ENCODE measurements at regions not wholly inside any gene's neighbourhood (a gene's known extent, or its start where the extent isn't known, plus 50 kb on each side); places are given as distances from the start of the nearest gene placed in this dataset.

DNA sequence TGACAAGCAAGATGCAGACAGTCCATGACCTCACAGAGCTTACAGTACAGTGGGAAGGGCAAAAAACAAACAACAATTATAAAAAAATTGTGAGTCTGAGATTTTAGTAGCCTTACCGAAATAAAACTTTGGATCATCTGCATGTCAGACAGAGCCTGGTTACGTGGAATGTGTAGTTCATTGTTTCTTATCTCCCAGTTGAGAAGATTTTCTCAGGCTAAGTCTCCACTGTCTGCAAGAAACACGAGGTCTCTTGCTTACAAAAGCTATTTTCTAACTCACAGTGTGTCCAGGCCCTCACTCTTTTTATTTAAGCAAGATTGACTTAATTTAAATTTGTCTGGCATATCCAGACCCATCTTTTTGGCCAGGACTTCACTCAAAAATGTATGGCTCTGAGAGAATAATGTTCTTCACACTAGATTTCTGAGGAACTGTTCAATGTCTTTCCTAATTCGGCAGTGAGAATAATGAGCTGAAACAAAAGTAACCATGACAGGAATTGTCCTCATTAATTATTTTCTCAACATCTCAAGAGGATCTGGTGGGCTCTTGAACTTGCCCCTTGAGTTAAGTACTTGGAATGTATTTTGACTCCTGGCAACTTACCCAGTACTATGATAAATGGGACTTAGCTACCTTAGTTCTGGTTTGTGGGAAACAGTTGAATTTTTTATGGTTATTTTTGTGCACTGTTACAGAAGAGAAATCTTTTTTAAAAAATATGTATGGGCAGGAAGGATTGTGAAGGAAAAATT is 265.1 kb upstream of the COL8A1 start:
- DNase-seq (ENCODE audit: low spot score), result no peak

DNA sequence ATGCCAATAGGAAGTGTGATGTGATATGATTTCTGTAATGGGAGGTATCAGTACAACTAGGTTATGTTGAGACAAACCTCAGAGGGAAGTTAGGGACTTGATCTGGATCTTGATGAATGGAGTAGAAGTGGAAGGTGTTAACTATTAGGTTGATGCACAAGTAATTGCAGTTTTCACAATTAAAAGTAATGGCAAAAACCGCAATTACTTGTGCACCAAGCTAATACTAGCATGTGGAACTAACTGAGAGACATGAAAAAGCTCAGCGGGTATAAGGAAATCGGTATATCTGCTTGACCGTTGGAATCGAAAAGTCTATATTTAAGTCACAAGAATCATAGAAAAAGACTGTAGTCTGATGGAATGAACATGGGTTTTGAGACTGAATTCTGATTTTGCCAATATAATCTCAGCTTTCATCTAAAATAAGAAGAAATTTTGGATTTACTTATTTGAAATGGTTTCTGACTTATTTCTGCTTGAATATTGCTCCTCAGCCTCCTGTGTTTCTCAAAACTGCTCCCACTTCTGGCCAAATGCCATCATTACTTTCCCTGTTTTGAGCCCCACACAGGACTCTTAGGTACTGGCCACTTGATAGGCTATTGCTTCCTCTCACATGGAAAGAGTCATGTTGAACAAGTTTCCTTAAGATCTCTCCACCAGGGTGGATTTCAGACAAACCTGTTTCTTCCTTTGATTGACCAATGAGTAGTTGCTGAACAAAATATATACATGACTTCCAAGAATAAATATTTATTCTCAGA is 271.5 kb upstream of the COL8A1 start:
- DNase-seq (ENCODE audit: low spot score), result no peak

DNA sequence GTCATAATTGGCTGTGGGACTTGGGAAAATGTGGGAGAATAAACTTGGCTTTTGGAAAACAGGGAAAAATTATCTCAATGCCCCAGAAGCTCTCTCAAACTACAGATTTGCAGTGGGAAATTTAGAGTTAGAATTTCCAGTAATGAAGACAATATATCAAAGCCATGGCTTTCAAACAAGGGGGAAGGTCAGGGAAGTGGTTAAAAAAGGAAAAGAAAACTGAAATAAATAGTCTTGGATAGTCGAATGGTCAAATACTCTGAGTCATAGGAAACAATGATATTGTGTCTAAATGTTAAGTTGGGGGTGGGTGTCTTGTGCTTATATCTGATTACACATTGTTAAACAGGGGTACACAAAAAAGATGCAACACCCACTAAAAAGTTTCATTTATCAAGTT is 272.4 kb upstream of the COL8A1 start:
- DNase-seq (ENCODE audit: low spot score), result no peak

DNA sequence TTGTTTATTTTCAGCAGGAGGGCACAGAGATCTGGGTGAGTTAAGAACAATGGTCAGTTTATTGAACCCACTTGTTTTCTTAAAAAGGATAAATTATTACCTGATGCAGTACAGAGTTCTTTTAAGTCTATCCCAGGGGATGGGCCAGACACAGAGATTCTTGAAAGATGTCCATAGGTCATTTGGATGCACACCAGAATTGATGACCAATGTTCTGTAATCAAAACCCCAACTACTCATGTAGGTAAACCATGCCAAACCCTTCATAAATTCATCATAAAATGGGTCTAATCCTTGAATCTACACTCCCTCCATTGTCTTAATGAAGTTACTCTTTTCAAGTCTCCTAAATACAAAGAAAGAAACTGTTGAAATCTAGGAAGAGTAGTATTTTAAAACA is 273.0 kb upstream of the COL8A1 start:
- no peak for DNase-seq (ENCODE audit: low spot score)

DNA sequence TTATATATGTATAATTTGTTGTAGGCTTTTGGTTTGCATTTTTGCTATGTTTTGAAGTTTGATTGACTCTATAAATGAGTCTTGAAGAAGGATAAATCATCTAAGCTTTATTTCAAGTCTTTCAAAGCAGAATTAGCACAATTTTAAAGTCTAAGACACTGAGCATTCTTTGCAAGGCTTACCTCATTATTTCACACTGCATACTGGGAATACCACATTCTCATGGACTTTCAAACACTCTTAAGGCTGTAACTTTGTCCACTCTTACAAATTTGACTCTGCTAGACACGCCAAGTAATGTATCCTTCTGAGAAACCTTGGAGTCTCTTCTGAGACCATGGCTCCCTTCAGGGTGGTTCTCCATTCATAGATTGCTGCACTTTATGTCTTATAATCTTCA is 281.3 kb upstream of the COL8A1 start:
- no peak for DNase-seq (ENCODE audit: low spot score)

DNA sequence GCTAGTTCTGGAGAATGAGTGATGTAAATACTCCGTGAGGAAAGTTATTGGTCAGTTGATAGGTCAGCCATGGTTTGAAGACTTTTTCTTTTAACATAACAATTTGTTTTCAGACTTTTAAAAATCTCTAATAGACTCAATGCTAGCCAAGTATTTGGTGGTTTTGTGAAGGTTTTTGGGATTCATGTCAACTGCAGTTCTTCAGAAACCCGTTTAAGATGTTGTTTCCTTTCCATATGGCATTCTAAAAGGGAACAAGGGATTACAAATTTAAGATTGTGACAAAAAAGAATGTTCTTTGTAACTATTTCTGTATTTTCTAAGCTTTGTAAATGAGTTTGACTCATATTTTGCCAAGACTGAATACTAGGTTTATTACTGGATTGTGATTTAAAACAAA is 281.7 kb upstream of the COL8A1 start:
- DNase-seq (ENCODE audit: low spot score), result no peak

DNA sequence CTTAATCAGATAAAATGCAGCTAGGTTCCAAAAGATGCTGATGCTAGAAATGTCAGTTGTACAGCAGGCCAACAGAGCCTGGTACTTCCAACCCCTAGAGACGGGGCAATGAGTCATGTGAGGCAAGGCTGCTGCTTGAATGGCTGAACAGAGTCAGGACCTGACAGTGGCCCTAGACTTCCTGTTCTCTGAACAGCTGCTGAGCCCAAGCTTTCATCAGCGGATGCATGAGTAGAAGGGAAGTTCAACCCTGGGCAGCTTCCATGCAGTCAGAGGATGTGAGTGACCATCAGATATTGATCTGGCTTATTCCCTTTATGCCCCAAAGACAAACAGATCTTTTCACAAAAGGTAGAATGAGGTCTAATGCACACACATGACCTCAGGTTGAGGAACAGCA is 282.9 kb upstream of the COL8A1 start:
- DNase-seq (ENCODE audit: low spot score), result no peak

DNA sequence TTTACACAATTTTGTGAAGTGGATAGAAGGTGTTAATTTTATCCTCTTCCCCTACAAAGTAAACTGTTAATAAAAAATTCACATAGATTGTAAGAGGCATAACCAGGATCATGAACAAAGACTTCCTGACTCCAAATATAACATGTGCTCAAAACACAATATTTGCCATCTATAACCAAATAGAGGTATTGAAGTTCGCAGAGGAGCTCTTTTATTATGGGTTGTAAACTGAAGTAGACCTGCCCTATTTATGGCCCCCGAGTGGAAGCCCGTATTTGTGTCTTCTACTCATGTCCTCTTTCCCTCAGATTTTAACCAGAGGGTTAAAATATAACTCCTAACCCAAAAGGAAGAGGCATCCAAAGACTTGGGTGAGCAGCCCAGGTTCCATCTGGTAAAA is 285.6 kb upstream of the COL8A1 start:
- DNase-seq (ENCODE audit: low spot score), result no peak

DNA sequence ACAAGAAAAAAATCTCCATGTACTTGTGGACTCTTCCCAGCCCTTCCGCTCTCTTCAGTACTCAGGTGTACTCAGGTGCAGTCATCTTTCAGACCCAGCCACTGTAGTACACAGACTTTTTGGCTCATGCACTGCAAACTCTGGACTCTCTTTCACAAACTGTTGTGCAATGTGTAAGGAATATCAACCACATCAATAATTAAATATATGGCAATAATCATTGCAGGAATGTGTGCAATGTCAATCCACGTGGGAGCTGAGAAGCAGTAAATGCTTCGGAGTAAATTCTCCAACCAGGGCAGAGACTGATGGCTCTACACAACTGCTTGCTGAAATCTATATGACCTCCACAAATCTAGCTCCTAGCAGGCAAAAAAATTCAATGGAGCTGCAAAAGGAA is 287.3 kb upstream of the COL8A1 start:
- DNase-seq (ENCODE audit: low spot score), result no peak

DNA sequence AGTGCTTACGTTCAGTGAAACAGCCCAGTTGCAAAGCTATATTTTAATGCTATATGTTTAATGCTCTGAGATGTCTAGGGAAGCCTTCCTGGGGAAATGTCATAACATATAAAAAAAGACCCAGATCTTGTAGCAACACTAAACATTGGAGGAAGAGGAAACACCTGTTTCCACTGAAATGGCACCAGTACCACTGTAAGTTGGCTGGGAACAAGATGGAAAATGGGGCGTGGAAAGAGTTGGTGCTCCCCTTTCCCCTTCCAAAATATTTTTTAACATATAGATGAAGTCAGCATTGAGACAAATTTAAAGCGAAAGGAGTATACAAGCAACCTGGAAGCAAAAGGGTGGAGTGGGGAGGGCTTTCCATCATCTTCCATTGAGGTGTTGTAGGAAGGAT is 289.9 kb upstream of the COL8A1 start:
- DNase-seq (ENCODE audit: low spot score), result no peak

DNA sequence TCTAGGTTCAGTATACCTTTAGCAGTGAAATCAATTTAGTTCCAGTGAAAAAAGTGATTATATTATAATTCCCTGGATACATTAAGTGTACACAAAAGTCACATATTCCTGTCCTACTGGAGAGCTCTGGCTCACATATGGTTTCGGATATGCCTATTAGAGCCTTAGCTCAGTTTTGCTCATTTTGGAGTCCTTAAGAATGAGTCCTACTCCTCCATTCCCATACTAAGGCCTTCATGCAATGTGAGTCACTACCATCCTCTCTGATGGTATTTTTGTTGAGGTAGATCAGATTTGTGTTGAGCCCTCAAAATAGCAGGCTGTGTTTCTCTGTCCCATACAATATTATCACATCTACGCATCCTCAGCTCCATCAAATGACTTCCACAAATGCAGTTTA is 294.2 kb upstream of the COL8A1 start:
- no peak for DNase-seq (ENCODE audit: low spot score)

DNA sequence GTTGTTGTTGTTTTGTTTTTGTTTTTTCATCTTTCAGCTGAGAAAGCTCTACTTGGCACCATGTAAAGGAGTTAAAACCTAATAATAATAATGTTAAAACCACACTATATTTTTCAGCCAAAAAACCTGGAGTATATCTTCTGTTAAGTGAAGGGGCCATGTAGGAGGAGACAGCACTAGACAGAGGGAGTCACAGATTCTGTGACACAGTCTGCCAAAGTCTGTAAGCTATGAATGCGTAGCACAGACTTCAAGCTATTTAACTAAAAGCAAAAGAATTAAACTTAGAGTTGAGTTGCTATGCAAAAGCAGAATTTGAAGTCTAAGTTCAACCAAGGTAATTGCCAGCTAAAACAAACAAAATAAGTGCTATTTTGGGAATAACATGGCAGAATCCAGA is 296.0 kb upstream of the COL8A1 start:
- DNase-seq (ENCODE audit: low spot score), result no peak

DNA sequence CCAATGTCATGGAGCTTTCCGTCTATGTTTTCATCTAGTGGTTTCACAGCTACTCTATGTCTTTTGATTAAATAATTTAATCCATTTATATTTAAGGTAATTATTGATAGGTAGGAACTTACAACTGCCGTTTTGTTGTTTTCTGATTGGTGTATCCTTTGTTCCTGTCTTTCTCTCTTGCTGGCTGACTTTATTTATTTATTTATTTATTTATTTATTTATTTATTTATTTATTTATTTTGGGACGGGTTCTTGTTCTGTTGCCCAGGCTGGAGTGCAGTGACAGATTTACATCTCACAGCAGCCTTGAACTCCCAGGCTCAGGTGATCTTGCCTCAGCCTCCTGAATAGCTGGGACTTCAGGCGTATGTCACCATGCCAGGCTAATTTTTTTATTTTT is 299.2 kb upstream of the COL8A1 start:
- DNase-seq (ENCODE audit: low spot score), result no peak

DNA sequence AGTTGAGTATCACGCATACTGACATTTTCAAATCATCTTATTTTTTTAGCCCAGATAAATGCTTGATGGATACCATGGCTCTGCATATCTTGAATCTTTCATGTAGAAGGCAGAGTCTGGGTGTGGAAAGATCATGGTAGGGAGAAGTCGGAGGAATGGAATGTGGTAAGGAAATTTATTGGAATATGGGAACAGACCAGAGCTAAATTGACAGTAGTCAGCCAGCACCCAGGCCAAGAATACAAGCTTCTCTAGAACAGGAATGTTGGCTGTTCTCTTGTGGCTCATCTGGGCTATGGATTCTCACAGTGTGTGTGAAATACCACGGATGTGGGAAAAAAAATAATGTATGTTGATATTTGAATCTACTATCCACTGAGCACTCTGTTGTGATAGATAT is 305.7 kb upstream of the COL8A1 start:
- no peak for DNase-seq (ENCODE audit: low spot score)

DNA sequence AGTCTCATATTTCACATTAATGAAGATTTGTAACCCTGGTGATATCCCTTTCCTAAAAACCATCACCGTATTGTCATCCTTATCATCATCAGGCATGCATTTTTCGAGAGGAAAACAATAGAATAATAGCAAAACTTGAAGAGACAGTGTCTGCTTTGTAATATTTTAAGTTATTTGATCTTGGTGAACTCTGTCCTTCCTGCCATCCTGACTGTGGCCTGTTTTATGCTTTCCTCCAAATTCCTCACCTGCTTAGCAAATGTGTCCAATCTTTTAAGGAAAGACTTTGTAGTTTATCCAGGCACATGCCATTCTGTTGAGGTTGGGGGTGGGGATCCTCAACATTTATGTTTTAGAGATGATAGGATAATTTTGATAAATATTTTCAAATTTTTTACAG is 306.1 kb upstream of the COL8A1 start:
- DNase-seq (ENCODE audit: low spot score), result no peak

DNA sequence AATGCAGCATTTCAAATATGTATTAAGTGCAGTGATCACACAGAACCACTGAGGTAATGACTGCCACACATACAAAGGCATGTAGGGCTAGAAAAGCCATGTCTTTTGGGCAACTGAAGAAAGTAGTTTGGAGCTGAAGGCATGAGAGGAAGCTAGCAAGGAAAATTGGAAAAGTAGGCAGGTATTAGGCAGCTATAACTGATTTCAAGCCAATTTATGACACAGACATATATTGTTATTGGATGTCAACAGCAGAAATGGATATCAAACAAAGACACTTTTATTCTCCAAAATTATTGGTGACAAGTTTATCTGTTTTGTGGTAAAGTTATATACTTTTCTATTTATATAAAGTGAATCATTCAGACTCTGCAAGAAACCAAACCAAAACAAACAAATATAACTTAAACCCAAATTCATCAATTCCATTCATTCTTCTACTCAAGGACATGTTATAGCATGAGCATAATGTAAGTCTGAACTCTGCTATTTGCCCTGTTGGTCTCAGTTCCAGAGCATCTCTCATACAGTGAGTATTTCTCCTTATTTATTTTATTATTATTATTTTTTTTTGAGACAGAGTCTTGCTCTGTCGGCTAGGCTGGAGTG is 307.4 kb upstream of the COL8A1 start:
- no peak for DNase-seq (ENCODE audit: low spot score)

DNA sequence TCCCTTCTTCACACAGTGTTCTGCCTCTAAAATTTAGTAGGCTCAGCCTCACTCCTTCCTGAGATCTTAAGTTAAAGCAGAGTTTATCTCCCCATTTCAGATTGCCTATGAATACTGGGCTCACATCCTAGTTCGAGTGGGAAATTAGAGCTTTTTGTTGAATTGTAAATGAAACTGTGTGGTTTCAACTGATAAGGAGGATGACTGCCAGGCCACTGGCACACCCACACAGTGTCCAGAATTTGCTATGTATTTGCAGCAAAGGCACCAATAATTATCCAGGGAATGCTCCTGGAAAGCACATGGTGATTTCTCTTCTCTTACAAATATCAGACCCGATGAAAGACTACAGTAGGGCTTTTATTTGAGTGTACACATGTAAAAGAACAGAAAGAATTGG is 308.1 kb upstream of the COL8A1 start:
- no peak for DNase-seq (ENCODE audit: low spot score)

DNA sequence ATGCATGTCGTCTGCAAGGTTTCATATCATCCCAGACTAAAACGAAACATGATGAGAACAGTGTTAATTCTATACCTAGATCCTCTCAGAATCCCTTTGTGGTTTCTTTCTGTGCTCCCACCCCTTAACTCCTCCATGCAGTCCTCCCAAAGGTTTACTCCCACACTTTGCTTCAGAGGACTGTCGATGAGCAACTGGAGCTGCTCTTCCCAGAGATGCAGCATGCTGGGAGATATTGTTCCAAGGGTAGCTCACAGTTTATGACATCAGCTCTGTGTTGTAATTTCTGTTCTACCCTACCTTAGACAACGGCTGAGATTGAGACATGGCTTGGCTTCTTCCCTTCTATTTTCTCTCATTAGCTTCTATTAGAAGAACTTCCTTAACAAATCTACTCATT is 313.0 kb upstream of the COL8A1 start:
- no peak for DNase-seq (ENCODE audit: low spot score)

DNA sequence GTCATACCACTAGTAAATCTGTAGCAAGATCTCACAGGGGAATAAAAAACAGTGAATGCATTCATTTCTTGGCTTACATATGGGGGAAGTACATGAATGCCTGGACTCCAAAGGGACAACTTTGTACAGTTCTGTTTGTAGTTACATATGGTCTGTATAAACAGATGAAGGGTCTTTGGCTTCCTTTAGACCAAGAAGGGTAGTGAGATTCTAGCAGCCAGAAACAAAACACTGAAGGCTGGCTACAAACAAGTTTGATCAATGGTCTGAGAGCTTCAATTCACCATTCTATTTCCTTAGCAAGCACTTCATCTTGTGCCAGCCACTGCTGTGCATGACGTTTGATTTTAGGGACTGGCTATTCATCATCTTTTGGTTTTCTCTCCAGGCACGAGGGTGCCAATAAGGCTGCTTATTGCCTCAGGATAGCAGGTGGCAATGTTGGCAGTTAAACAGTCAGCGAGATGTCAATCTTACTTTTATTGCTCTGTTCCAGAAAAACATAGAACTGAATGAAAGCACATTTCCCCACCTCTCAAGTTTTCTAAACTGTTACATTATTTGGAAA is 313.7 kb upstream of the COL8A1 start:
- DNase-seq (ENCODE audit: low spot score), result no peak

DNA sequence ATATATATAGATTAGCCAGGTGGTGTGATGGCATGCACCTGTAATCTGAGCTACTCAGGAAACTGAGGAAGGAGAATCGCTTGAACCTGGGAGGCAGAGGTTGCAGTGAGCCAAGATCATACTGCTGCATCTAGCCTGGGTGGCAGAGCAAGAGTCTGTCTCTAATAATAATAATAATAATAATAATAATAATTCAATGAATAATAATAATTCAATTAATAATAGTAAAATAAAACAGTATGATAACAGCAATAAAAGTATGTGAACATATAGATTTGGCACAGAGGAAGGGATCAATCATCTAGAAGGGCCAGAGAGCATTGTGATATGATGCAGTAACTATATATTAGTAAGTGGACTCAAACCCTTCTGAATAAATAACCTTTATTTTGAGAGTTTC is 314.5 kb upstream of the COL8A1 start:
- DNase-seq (ENCODE audit: low spot score), result no peak

DNA sequence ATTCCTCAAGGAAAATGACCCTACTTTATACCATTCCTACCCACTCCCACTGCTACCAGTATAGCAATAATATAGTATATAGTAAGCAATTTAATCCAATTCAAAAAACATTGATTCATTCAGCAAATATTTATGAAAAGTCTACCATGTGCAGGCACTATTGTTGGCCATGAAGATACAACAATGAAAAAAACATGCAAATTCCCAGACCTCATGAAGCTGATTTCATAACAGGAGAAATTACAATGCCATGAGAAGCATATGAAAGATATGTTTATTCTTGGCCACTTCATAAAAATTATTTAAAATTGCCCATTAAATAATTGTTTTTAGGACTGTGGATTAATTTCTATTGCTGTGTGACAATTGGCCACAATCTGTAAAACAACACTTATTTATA is 315.8 kb upstream of the COL8A1 start:
- no peak for DNase-seq (ENCODE audit: low spot score)

DNA sequence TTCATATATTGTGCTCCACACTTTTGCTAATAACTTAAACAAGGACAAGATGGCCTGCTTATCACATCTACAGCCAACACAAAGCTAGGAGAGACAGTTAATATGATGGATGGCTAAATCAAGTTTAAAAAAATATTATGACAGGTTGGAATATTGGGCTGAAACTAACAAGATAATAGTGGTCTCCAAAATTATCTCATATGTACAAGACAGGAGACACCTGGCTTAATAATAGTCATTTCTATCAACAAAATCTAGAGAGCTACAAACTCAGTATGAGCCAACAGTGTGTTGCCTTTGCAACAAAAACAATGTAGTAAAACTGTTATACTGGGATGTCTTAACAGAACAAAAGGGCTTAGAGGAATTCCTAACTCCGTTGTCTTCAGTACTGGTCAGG is 317.1 kb upstream of the COL8A1 start:
- DNase-seq (ENCODE audit: low spot score), result no peak

DNA sequence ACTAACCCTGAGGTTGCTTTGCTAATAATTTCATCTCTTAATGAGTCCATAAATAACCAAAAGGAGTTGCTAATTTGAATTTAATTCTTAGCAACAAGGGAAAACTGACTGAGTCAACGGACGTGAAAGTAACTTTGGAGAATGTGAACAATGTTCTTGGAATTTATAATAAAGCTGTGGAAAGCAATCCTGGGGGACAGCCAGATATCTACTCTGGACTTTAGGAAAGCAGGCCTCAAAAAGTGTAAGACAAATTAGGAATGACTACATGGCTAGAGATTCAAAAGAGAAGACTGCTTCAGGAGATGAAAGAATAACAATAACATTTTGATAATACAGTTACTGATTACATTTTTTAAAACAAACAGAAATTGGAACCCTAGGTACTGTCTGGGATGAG is 318.4 kb upstream of the COL8A1 start:
- DNase-seq (ENCODE audit: low spot score), result no peak
